A549 (cell line): ENCODE measurements at regions not wholly inside any gene's neighbourhood (a gene's known extent, or its start where the extent isn't known, plus 50 kb on each side); places are given as distances from the start of the nearest gene placed in this dataset.

Experiments used
- ATAC-seq, 2 experiments: fragments of 200-7000 bp in 1 of 2; fragments of >200 bp in 1 of 2; cut with Nextera tagmentation in 1 of 2; cut with Tn5 transposase in 1 of 2; 3 replicates each; pipeline versions ENCODE4 v1.8.0 to v1.9.1; 2018 to 2020; ENCODE audit warnings: mild to moderate bottlenecking in 1 of 2, moderate library complexity in 1 of 2
- CTCF ChIA-PET: fragments of 300-600 bp; sonication (Branson Sonifier 250); formaldehyde crosslinking; extraction: SDS; loops from one replicate; lab custom pipeline; 2021; ENCODE audit warnings: antibody characterized with exemption, inconsistent platforms; lab: Yijun Ruan, JAX
- POLR2A ChIA-PET: fragments of 350-600 bp; formaldehyde crosslinking; extraction: SDS; loops from one replicate; lab custom pipeline; 2021; ENCODE audit warnings: antibody characterized with exemption, inconsistent platforms; lab: Yijun Ruan, JAX
- DNase-seq, 2 experiments: peaks; one replicate each; pipeline versions ENCODE4 v3.0.0 to v3.0.0-alpha.2; 2011 to 2016; ENCODE audit warnings: low read depth in 1 of 2, low spot score in 1 of 2
- FAIRE-seq: peaks from 2 replicates; lab custom pipeline; 2011; peaks lifted over from hg19 to GRCh38; lab: Jason Lieb, UNC
- H3K27ac ChIP-seq, 2 experiments: fragments of >200 bp; sonication (Bioruptor Twin); formaldehyde crosslinking; 3 replicates each; pipeline ENCODE4 v1.5.1; 2016 to 2017
- H3K4me1 ChIP-seq: fragments of >200 bp; sonication (Bioruptor Twin); formaldehyde crosslinking; 3 replicates; pipeline ENCODE4 v1.6.1; 2016
- H3K4me2 ChIP-seq: fragments of >200 bp; sonication (Bioruptor Twin); formaldehyde crosslinking; 3 replicates; pipeline ENCODE4 v1.6.1; 2016
- H3K4me3 ChIP-seq: fragments of >200 bp; sonication (Bioruptor Twin); formaldehyde crosslinking; 3 replicates; pipeline ENCODE4 v1.5.1; 2016
- H3K9me3 ChIP-seq: fragments of >200 bp; sonication (Bioruptor Twin); formaldehyde crosslinking; 3 replicates; pipeline ENCODE4 v1.6.1; 2016
- ATOH8 ChIP-seq: fragments of 250-450 bp; sonication (Bioruptor Pico); IDR thresholded peaks from 2 replicates; pipeline ENCODE4 v1.5.0; 2020; ENCODE audit warnings: low read depth, mild to moderate bottlenecking, moderate library complexity
- CBX8 ChIP-seq: fragments of 200-600 bp; sonication (generic); IDR thresholded peaks from 2 replicates; pipeline ENCODE4 v1.6.1; 2016
- CEBPB ChIP-seq, 2 experiments: fragments of >200 bp in 1 of 2; sonication (Bioruptor Twin) in 1 of 2; formaldehyde crosslinking in 1 of 2; IDR thresholded peaks; 2 replicates each; pipeline ENCODE4 v1.6.1; 2012 to 2016
- CHD4 ChIP-seq: fragments of 200-600 bp; sonication (generic); IDR thresholded peaks from 2 replicates; pipeline ENCODE4 v1.6.1; 2016; ENCODE audit warnings: antibody characterized with exemption, mild to moderate bottlenecking, borderline replicate concordance
- CTCF ChIP-seq: fragments of >200 bp; sonication (Bioruptor Twin); formaldehyde crosslinking; IDR thresholded peaks from 3 replicates; pipeline ENCODE4 v1.5.1; 2016
- E2F6 ChIP-seq: IDR thresholded peaks from 2 replicates; pipeline ENCODE4 v1.6.1; 2012; ENCODE audit warnings: low read depth, borderline replicate concordance
- EP300 ChIP-seq, 2 experiments: fragments of >200 bp; sonication (Bioruptor Twin); formaldehyde crosslinking; IDR thresholded peaks; 2 replicates in 1 of 2; 3 replicates in 1 of 2; pipeline ENCODE4 v1.6.1; 2016 to 2017
- ESRRA ChIP-seq: fragments of 150-350 bp; IDR thresholded peaks from 2 replicates; pipeline ENCODE4 v1.6.1; 2014; ENCODE audit warnings: mild to moderate bottlenecking, low read length, borderline replicate concordance
- FOSB ChIP-seq: fragments of 250-450 bp; sonication (Bioruptor Pico); IDR thresholded peaks from 2 replicates; pipeline ENCODE4 v1.5.0; 2020; ENCODE audit warnings: mild to moderate bottlenecking, moderate library complexity
- FOSL2 ChIP-seq, 2 experiments: fragments of 450-650 bp in 1 of 2; fragments of >200 bp in 1 of 2; sonication (Bioruptor Twin) in 1 of 2; formaldehyde crosslinking; IDR thresholded peaks; 2 replicates each; pipeline versions ENCODE4 v1.5.0 to v1.6.1; 2016 to 2020; ENCODE audit warnings: mild to moderate bottlenecking in 1 of 2, moderate library complexity in 1 of 2
- FOXS1 ChIP-seq: fragments of 250-450 bp; sonication (Bioruptor Pico); IDR thresholded peaks from 2 replicates; pipeline ENCODE4 v1.5.0; 2020; ENCODE audit warnings: mild to moderate bottlenecking, moderate library complexity
- HDAC2 ChIP-seq: fragments of 200-600 bp; sonication (generic); IDR thresholded peaks from 2 replicates; pipeline ENCODE4 v1.6.1; 2016
- HEYL ChIP-seq: fragments of 250-450 bp; sonication (Bioruptor Pico); IDR thresholded peaks from 2 replicates; pipeline ENCODE4 v1.8.0; 2021; ENCODE audit warnings: mild to moderate bottlenecking, moderate library complexity
- HOXB13 ChIP-seq: fragments of 250-450 bp; sonication (Bioruptor Pico); IDR thresholded peaks from 2 replicates; pipeline ENCODE4 v1.5.0; 2020; ENCODE audit warnings: low read depth, mild to moderate bottlenecking, moderate library complexity
- HOXB5 ChIP-seq: fragments of 250-450 bp; sonication (Bioruptor Pico); IDR thresholded peaks from 2 replicates; pipeline ENCODE4 v1.5.0; 2020; ENCODE audit warnings: mild to moderate bottlenecking, moderate library complexity
- JUN ChIP-seq, 2 experiments: fragments of >200 bp; sonication (Bioruptor Twin); formaldehyde crosslinking; IDR thresholded peaks; 2 replicates in 1 of 2; 3 replicates in 1 of 2; pipeline ENCODE4 v1.6.1; 2016 to 2017
- JUNB ChIP-seq: fragments of >200 bp; sonication (Bioruptor Twin); formaldehyde crosslinking; IDR thresholded peaks from 2 replicates; pipeline ENCODE4 v1.6.1; 2016
- KDM5A ChIP-seq: fragments of 200-600 bp; sonication (generic); IDR thresholded peaks from 2 replicates; pipeline ENCODE4 v1.6.1; 2016; ENCODE audit warnings: antibody characterized with exemption, mild to moderate bottlenecking
- MYC ChIP-seq: IDR thresholded peaks from 2 replicates; pipeline ENCODE4 v1.6.1; 2012; ENCODE audit warnings: mild to moderate bottlenecking, inconsistent platforms, low read length, improper control_type of control experiment, borderline replicate concordance
- NFE2L2 ChIP-seq: fragments of 150-350 bp; conservative IDR thresholded peaks from 2 replicates; pipeline ENCODE4 v1.6.1; 2014; ENCODE audit warnings: low read length
- NR3C1 ChIP-seq: fragments of >200 bp; sonication (Bioruptor Twin); formaldehyde crosslinking; IDR thresholded peaks from 3 replicates; pipeline ENCODE4 v1.6.1; 2017
- PBX3 ChIP-seq: IDR thresholded peaks from 2 replicates; pipeline ENCODE4 v1.6.1; 2012
- RARB ChIP-seq: fragments of 250-450 bp; sonication (Bioruptor Pico); IDR thresholded peaks from 2 replicates; pipeline ENCODE4 v1.8.0; 2021; ENCODE audit warnings: mild to moderate bottlenecking, moderate library complexity
- RNF2 ChIP-seq: fragments of 200-600 bp; sonication (generic); IDR thresholded peaks from 2 replicates; pipeline ENCODE4 v1.6.1; 2016; ENCODE audit warnings: low read depth, mild to moderate bottlenecking, antibody characterized with exemption, moderate library complexity, borderline replicate concordance
- SREBF2 ChIP-seq: fragments of 450-650 bp; IDR thresholded peaks from 2 replicates; pipeline ENCODE4 v1.6.1; 2014; ENCODE audit warnings: mild to moderate bottlenecking, moderate library complexity
- TFCP2L1 ChIP-seq: fragments of 250-450 bp; sonication (Bioruptor Pico); IDR thresholded peaks from 2 replicates; pipeline ENCODE4 v1.5.0; 2021; ENCODE audit warnings: mild to moderate bottlenecking
- ZNF302 ChIP-seq: fragments of 250-450 bp; sonication (Bioruptor Pico); IDR thresholded peaks from 2 replicates; pipeline ENCODE4 v1.9.0; 2021; ENCODE audit warnings: inconsistent platforms, mild to moderate bottlenecking, moderate library complexity
- ZSCAN20 ChIP-seq: fragments of 250-450 bp; sonication (Bioruptor Pico); IDR thresholded peaks from 2 replicates; pipeline ENCODE4 v1.8.0; 2022; ENCODE audit warnings: mild to moderate bottlenecking, moderate library complexity
- WGBS: methylation state at CpG from one replicate; pipeline ENCODE4 v1.1.6; 2017; ENCODE audit errors: missing lambda C conversion rate; 5-methylcytosine and 5-hydroxymethylcytosine counted together
- TF ChIP-seq, protein P1 (sequence below): fragments of >200 bp; sonication (Bioruptor Twin); formaldehyde crosslinking; IDR thresholded peaks from 3 replicates; pipeline ENCODE4 v1.6.1; 2016
- TF ChIP-seq, protein P2 (sequence below): fragments of 150-350 bp; IDR thresholded peaks from 2 replicates; pipeline ENCODE4 v1.6.1; 2014; ENCODE audit warnings: low read depth, mild to moderate bottlenecking, low read length

- no peak for ATAC-seq
- WGBS, result 1% methylated on average over 2 of the region's 2 CpGs
- no peak for FAIRE-seq
- no peaks in the 10 kb centered on the region for H3K9me3 ChIP-seq
- no peak overlapping the region for H3K4me3 ChIP-seq
- H3K4me2 ChIP-seq, result no peak overlapping the region
- H3K27ac ChIP-seq, result no peak overlapping the region
- TF ChIP-seq HEYL (no peak), KDM5A (no peak), CHD4 (no peak), ZSCAN20 (CRISPR knock-in tag) (no peak), NFE2L2 (no peak), FOXS1 (CRISPR knock-in tag) (no peak), CTCF (no peak), RARB (CRISPR knock-in tag) (no peak), HOXB5 (CRISPR knock-in tag) (no peak)
- no peaks in the 10 kb centered on the region for H3K4me1 ChIP-seq
- no peak for DNase-seq
- ChIA-PET CTCF (no interaction called here), POLR2A (no interaction called here)
These were observed 417.0 kb upstream of the MEF2C start for GRCh38 chr5:89299998-89300397.

DNA sequence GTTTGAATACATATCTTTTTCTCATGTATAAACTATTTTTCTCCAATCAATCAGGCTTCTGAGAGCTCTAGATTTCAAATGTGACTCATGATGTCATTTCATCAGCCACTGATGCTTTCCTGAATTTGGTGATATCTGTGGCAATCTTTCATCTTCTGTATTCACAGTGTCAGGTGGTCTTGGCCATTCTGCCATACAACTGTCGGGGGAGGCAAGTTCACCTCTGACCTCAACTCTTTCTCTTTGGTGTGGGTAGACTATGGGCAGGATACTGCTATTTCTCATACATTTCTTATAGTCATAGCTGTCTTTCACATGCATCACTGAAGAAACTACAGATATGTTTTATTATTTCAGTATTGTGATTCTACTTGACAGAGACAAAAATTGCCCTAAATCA is 414.1 kb upstream of the MEF2C start:
- ATAC-seq, result no peak
- Histone ChIP-seq H3K9me3 (no peaks in the 10 kb centered on the region), H3K4me1 (no peaks in the 10 kb centered on the region), H3K27ac (no peak overlapping the region), H3K4me3 (no peak overlapping the region), H3K4me2 (no peak overlapping the region)
- no peak for DNase-seq
- TF ChIP-seq JUN (IDR thresholded peaks at IDR 0.05) (no peak), FOSL2 (IDR thresholded peaks at IDR 0.05) (no peak), FOSL2 (CRISPR knock-in tag; IDR thresholded peaks at IDR 0.05) (no peak), RNF2 (no peak), MYC (no peak), TFCP2L1 (no peak), JUNB (no peak), KDM5A (no peak), CEBPB (IDR thresholded peaks at IDR 0.05) (no peak), PBX3 (no peak), ZNF302 (CRISPR knock-in tag) (no peak), ESRRA (no peak), ZSCAN20 (CRISPR knock-in tag) (no peak), HEYL (no peak), HOXB13 (CRISPR knock-in tag) (no peak), FOSB (no peak)
- TF ChIP-seq, protein P1, sequence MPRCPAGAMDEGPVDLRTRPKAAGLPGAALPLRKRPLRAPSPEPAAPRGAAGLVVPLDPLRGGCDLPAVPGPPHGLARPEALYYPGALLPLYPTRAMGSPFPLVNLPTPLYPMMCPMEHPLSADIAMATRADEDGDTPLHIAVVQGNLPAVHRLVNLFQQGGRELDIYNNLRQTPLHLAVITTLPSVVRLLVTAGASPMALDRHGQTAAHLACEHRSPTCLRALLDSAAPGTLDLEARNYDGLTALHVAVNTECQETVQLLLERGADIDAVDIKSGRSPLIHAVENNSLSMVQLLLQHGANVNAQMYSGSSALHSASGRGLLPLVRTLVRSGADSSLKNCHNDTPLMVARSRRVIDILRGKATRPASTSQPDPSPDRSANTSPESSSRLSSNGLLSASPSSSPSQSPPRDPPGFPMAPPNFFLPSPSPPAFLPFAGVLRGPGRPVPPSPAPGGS, result no peak
- 0% methylated on average over 1 of the region's 1 CpG for WGBS
- FAIRE-seq, result no peak
- ChIA-PET CTCF (no interaction called here), POLR2A (no interaction called here)

DNA sequence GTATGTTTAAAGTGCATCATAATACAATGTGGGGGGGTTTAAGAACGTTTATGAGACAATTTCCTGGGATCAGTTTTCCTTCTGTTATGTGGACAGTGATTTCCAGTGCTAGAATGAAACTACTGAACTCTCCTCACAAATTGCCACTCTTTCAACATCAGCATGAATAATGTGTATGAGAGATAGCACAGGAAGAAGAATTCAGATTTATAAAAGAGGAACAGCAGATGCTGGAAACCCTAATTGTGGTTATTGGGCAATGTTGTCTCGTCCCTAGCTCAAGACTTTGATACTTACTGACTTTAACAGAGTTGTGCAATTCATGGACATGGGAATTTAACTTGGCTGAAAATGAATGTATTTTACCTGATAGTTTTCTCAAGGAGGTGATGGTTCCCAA is 410.8 kb upstream of the MEF2C start:
- Histone ChIP-seq H3K4me2 (no peak overlapping the region), H3K27ac (no peak overlapping the region), H3K4me1 (no peaks in the 10 kb centered on the region), H3K9me3 (no peaks in the 10 kb centered on the region), H3K4me3 (no peak overlapping the region)
- FAIRE-seq (no peak), DNase-seq (no peak), ATAC-seq (no peak)
- ChIA-PET CTCF (no interaction called here), POLR2A (no interaction called here)
- 0% methylated on average over 2 of the region's 2 CpGs for WGBS
- TF ChIP-seq HDAC2 (no peak), NR3C1 (no peak), CBX8 (no peak), EP300 (IDR thresholded peaks at IDR 0.05) (no peak), JUNB (no peak), SREBF2 (no peak), PBX3 (no peak), E2F6 (no peak), ZNF302 (CRISPR knock-in tag) (no peak), ATOH8 (CRISPR knock-in tag) (no peak)
- TF ChIP-seq, protein P2, sequence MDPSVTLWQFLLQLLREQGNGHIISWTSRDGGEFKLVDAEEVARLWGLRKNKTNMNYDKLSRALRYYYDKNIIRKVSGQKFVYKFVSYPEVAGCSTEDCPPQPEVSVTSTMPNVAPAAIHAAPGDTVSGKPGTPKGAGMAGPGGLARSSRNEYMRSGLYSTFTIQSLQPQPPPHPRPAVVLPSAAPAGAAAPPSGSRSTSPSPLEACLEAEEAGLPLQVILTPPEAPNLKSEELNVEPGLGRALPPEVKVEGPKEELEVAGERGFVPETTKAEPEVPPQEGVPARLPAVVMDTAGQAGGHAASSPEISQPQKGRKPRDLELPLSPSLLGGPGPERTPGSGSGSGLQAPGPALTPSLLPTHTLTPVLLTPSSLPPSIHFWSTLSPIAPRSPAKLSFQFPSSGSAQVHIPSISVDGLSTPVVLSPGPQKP, result no peak
